AG10803 (cell line): ENCODE measurements at regions not wholly inside any gene's neighbourhood (a gene's known extent, or its start where the extent isn't known, plus 50 kb on each side); places are given as distances from the start of the nearest gene placed in this dataset.

Experiments used
- DNase-seq: peaks from one replicate; pipeline ENCODE4 v3.0.0; 2010; ENCODE audit warnings: low read depth
- H3K4me3 ChIP-seq: 2 replicates; pipeline ENCODE4 v1.5.1; 2011; ENCODE audit warnings: mild to moderate bottlenecking, low read length, control low read depth
- TF ChIP-seq, protein P1 (sequence below): conservative IDR thresholded peaks from 2 replicates; pipeline ENCODE4 v1.5.1; 2011; ENCODE audit warnings: mild to moderate bottlenecking, low read length, control low read depth, inconsistent platforms

GRCh38 chr10:124292911-124293615 is 125.7 kb downstream of the OAT start:
- TF ChIP-seq, protein P1, sequence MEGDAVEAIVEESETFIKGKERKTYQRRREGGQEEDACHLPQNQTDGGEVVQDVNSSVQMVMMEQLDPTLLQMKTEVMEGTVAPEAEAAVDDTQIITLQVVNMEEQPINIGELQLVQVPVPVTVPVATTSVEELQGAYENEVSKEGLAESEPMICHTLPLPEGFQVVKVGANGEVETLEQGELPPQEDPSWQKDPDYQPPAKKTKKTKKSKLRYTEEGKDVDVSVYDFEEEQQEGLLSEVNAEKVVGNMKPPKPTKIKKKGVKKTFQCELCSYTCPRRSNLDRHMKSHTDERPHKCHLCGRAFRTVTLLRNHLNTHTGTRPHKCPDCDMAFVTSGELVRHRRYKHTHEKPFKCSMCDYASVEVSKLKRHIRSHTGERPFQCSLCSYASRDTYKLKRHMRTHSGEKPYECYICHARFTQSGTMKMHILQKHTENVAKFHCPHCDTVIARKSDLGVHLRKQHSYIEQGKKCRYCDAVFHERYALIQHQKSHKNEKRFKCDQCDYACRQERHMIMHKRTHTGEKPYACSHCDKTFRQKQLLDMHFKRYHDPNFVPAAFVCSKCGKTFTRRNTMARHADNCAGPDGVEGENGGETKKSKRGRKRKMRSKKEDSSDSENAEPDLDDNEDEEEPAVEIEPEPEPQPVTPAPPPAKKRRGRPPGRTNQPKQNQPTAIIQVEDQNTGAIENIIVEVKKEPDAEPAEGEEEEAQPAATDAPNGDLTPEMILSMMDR, result no peak
- DNase-seq, result peak; percentile 9
- no peak overlapping the region for H3K4me3 ChIP-seq

GRCh38 chr10:124291001-124291701 is 127.6 kb downstream of the OAT start:
- DNase-seq, result no peak
- H3K4me3 ChIP-seq, result no peak overlapping the region
- TF ChIP-seq, protein P1, result no peak

DNA sequence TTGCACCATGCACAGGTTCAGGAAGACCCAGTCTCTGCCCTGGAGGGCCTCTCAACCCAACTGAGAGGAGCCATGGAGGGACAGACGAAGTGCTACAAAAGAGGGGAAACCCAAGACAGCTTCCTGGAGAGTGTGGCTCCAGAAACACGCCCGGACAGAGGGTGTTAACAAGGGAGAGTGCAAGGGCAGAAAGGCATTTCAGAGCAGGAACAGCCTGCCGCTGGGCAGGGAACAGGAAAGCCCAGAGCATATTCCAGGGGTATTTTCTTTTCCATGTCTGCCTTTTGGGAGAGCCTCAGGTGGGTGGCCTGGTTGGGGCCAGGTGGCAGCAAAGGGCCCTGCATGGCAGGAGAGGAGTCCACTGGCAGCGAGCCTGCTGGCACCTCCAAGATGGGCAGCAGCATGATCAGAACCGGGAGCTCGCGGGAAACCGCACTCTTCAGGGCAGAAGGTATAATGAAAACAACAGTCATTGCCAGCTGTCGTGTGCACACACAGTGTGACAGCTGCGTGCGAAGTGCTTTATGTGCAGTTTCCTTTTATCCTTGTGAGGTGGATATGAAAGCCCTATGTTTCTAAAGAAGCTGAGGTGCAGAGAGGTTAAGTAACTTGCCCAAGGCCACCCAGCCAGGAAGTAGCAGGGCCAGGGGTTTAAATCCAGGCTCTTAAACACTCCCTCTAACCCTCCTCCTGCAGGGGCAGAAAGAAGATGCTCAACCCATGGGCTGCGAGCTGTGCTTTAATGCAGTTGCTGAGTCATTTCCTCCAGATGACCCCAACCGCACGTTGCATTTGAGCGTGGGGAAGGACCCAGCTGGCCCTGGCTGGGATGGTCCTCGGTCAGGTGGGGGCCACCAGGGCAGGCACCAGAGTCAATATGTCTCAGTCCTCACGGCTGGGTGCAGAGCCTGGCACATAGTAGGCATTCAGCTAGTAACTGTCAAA is 128.6 kb downstream of the OAT start:
- TF ChIP-seq, protein P1, result no peak
- H3K4me3 ChIP-seq, result no peak overlapping the region
- peak; percentile 6 for DNase-seq

GRCh38 chr10:124288928-124289850 is 129.5 kb downstream of the OAT start:
- DNase-seq, result no peak

DNA sequence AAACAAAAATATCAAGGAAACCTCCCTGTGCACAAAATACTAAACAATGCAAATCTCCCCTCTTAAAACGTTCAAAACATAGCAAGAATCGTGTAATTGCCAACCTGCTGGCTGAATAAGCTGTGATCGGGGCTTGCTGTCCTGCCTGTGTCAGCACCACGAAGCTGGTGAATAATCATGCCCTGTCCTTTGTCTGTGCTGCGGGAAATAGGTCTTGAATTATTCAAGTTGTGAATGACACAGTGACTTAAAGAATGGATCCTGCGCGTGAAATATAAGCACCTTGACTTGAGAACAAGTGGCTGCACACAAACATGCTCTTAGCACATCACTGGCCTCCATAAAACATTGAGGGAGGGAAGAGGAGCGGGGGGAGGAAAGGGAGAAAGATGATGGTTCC is 130.2 kb downstream of the OAT start:
- H3K4me3 ChIP-seq, result no peak overlapping the region
- TF ChIP-seq, protein P1, result no peak
- no peak for DNase-seq

More at GRCh38 chr10:124288928-124289850, 129.5 kb downstream of the OAT start:
- TF ChIP-seq, protein P1, result no peak
- no peak overlapping the region for H3K4me3 ChIP-seq

DNA sequence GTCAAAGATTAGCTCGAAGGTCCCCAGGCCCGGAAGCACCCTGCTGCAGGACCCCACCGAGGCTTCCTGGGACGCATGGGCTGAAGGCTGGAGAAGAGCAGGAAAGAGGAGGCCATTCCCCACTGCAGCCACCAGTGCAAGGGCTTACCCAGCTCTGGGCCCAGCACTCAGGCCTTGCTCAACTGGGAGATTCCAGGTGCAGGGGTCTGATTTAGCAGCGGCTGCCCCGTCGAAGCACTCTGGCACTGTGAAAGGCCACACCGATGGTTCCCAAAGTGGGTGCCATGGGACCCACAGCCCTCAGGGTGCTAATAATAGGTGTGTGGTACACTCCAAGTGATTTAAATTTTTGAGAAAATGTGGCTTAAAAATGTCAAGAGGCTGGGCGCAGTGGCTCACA is 130.9 kb downstream of the OAT start:
- TF ChIP-seq, protein P1, result no peak
- H3K4me3 ChIP-seq, result no peak overlapping the region
- no peak for DNase-seq
